A673 (cell line): ENCODE measurements at regions not wholly inside any gene's neighbourhood (a gene's known extent, or its start where the extent isn't known, plus 50 kb on each side); places are given as distances from the start of the nearest gene placed in this dataset.

ENCODE experiments used
- BruUV-seq: library from RNA; stranded (reverse); fragments of 400-500 nt; replicated peaks from 2 replicates; lab custom pipeline; 2021; lab: Mats Ljungman, UMichigan
- CTCF ChIA-PET: fragments of 300-600 bp; sonication (Branson Sonifier 250); formaldehyde crosslinking; loops from one replicate; lab custom pipeline; 2022; ENCODE audit warnings: antibody characterized with exemption; lab: Charles Lee
- POLR2A ChIA-PET: fragments of 300-600 bp; sonication (Branson Sonifier 250); formaldehyde crosslinking; loops from one replicate; lab custom pipeline; 2022; ENCODE audit warnings: antibody characterized with exemption; ENCODE audit not compliant: low non-redundant PET; lab: Charles Lee
- DNase-seq: peaks from one replicate; pipeline ENCODE4 v3.0.0-alpha.2; 2015; ENCODE audit warnings: low spot score
- H3K27ac ChIP-seq: fragments of 200-600 bp; sonication (generic); 2 replicates; pipeline ENCODE4 v1.5.1; 2016; ENCODE audit warnings: mixed run types, low read depth, mild to moderate bottlenecking, mixed read lengths, antibody characterized with exemption, low read length; ENCODE audit not compliant: poor library complexity, severe bottlenecking
- H3K27me3 ChIP-seq: fragments of 200-600 bp; sonication (generic); replicated peaks from 2 replicates; pipeline ENCODE4 v1.6.1; 2017; ENCODE audit warnings: mixed run types, low read depth, mild to moderate bottlenecking, mixed read lengths, antibody characterized with exemption, low read length; ENCODE audit not compliant: insufficient read depth, poor library complexity
- H3K36me3 ChIP-seq: fragments of 200-600 bp; sonication (generic); 2 replicates; pipeline ENCODE4 v1.6.1; 2016; ENCODE audit warnings: mixed run types, mild to moderate bottlenecking, mixed read lengths, antibody characterized with exemption, low read length; ENCODE audit not compliant: insufficient read depth, poor library complexity, severe bottlenecking
- H3K4me1 ChIP-seq: fragments of 200-600 bp; sonication (generic); 2 replicates; pipeline ENCODE4 v1.6.1; 2017; ENCODE audit warnings: mixed run types, mild to moderate bottlenecking, mixed read lengths, antibody characterized with exemption, low read length; ENCODE audit not compliant: insufficient read depth, poor library complexity, severe bottlenecking
- H3K4me3 ChIP-seq: fragments of 200-600 bp; sonication (generic); 2 replicates; pipeline ENCODE4 v1.5.1; 2016; ENCODE audit warnings: low read depth, mixed run types, mild to moderate bottlenecking, mixed read lengths, low read length; ENCODE audit not compliant: poor library complexity, severe bottlenecking
- H3K9me3 ChIP-seq: fragments of 200-600 bp; sonication (generic); 2 replicates; pipeline ENCODE4 v1.6.1; 2016; ENCODE audit warnings: mixed run types, low read depth, mild to moderate bottlenecking, mixed read lengths, antibody characterized with exemption, low read length; ENCODE audit not compliant: poor library complexity, severe bottlenecking
- EZH2 ChIP-seq: fragments of 200-600 bp; sonication (generic); IDR thresholded peaks from 2 replicates; pipeline ENCODE4 v1.6.1; 2017; ENCODE audit warnings: borderline replicate concordance, low read depth, mild to moderate bottlenecking, mixed read lengths, antibody characterized with exemption, low read length; ENCODE audit not compliant: poor library complexity, severe bottlenecking
- intact Hi-C: fragments of 100-400 bp; cut with micrococcal nuclease; formaldehyde crosslinking; loops from one replicate; pipeline ENCODE4 v1.10.0; 2022; ENCODE audit not compliant: unreplicated experiment
- TF ChIP-seq, protein P1 (sequence below): fragments of 300-800, 200-600 bp; sonication (generic); conservative IDR thresholded peaks from 2 replicates; pipeline ENCODE4 v1.5.1; 2017; ENCODE audit warnings: low read depth, mild to moderate bottlenecking, antibody characterized with exemption, low read length, moderate library complexity, mixed read lengths

DNA sequence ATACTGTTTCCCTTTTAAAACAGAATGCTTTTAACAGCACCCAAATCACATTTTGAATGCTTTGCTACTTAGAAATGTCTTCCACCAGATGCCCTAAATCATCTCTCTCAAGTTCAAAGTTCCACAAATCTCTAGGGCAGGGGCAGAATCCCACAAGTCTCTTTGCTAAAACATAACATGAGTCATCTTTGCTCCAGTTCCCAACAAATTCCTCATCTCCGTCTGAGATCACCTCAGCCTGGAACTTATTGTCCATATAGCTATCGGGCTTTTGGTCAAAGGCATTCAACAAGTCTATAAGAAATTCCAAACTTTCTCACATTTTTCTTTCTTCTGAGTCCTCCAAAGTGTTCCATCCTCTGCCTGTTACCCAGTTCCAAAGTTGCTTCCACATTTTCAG, 1374.5 kb upstream of the NXPH2 start:
- POLR2A ChIA-PET = no interaction called here
- Histone ChIP-seq H3K4me1 (peaks cover 5% of the 10 kb centered on the region), H3K9me3 (peaks cover 6% of the 10 kb centered on the region), H3K27ac (no peak overlapping the region), H3K36me3 (no peaks in the 10 kb centered on the region), H3K27me3 (no peaks in the 10 kb centered on the region), H3K4me3 (no peak overlapping the region)
- no TSS peak for BruUV-seq
- TF ChIP-seq EZH2 = no peak
- TF ChIP-seq, protein P1, sequence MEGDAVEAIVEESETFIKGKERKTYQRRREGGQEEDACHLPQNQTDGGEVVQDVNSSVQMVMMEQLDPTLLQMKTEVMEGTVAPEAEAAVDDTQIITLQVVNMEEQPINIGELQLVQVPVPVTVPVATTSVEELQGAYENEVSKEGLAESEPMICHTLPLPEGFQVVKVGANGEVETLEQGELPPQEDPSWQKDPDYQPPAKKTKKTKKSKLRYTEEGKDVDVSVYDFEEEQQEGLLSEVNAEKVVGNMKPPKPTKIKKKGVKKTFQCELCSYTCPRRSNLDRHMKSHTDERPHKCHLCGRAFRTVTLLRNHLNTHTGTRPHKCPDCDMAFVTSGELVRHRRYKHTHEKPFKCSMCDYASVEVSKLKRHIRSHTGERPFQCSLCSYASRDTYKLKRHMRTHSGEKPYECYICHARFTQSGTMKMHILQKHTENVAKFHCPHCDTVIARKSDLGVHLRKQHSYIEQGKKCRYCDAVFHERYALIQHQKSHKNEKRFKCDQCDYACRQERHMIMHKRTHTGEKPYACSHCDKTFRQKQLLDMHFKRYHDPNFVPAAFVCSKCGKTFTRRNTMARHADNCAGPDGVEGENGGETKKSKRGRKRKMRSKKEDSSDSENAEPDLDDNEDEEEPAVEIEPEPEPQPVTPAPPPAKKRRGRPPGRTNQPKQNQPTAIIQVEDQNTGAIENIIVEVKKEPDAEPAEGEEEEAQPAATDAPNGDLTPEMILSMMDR = no peak
- no peak for DNase-seq
- CTCF ChIA-PET = no interaction called here
- intact Hi-C loops = no loop called here

- TF ChIP-seq EZH2 = no peak
- TF ChIP-seq, protein P1 = no peak
- intact Hi-C loops = no loop called here
- Histone ChIP-seq H3K4me3 (no peak overlapping the region), H3K9me3 (peaks cover 3% of the 10 kb centered on the region), H3K27ac (no peak overlapping the region), H3K4me1 (peaks cover 5% of the 10 kb centered on the region), H3K36me3 (no peaks in the 10 kb centered on the region), H3K27me3 (no peaks in the 10 kb centered on the region)
- ChIA-PET POLR2A (no interaction called here), CTCF (no interaction called here)
- no peak for DNase-seq
- BruUV-seq = no TSS peak
These were observed 1374.1 kb upstream of the NXPH2 start for GRCh38 chr2:140154271-140154670.

DNA sequence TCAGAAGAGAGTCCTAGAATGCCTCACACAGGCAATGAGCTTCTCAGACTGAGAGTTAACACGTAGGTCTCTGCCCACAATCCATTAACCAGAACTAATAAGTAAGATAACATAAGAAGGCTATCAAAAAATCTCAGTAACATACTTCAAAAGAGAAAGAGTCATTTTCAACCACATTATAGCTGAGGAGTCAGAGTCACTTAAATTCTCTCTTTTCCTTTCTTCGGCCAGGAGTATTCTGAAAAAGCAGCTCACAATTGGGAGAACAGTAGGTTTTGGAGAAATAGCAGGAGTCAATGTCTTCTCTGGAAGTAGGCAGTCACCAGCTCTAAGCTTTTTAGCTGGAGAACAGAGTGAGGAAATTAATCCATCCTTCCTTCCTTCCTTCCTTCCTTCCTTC, 1364.4 kb upstream of the NXPH2 start:
- Histone ChIP-seq H3K27me3 (no peaks in the 10 kb centered on the region), H3K27ac (peak overlapping the region; percentile 98), H3K9me3 (peaks cover 15% of the 10 kb centered on the region), H3K4me3 (peak overlapping the region; percentile 21), H3K36me3 (peaks cover 28% of the 10 kb centered on the region), H3K4me1 (peaks cover 46% of the 10 kb centered on the region)
- ChIA-PET POLR2A (interaction anchor here (0.6 to 0.7 kb wide), 4 partner anchors 81 to 1996 kb away, joined by 3 to 6 read pairs (median 5); no protein-coding TSS in a partner anchor), CTCF (interaction anchor here (0.6 to 1.4 kb wide), 4 partner anchors 39 to 666 kb away, joined by 6 to 16 read pairs (median 6); no protein-coding TSS in a partner anchor)
- intact Hi-C loops = loop anchor here (1.0 to 10.0 kb wide), 6 partner anchors 230 to 1330 kb away; no protein-coding TSS in a partner anchor
- no TSS peak for BruUV-seq
- DNase-seq = peak; percentile 97
- no peak for TF ChIP-seq EZH2
- TF ChIP-seq, protein P1 = no peak
